ENCODE measurements at regions not wholly inside any gene's neighbourhood (a gene's known extent, or its start where the extent isn't known, plus 50 kb on each side); places are given as distances from the start of the nearest gene placed in this dataset.

DNA sequence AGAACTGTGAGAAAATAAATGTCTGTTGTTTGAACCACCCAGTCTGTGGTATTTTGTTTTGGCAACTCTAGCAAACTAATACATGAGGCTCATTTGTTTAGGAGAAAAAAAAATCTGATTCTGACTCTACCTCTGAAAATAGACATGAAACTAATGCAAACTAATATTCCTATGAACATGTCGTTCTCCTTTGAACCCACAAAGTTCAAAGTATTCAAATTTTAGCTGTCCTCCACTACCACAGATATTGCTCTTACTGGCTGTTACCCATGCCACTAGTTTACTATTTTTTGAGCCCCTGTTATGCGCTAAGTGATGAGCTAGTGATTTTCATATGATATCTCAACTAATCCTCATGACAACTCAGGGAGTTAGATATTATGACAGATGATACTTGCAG lies 58.8 kb upstream of the ZNF804B start:
- DNase-seq (ENCODE audit: low read depth): no peak

GRCh38 chr7:88694207-88694606 lies 65.3 kb upstream of the ZNF804B start:
- no peak for DNase-seq (ENCODE audit: low read depth)

DNA sequence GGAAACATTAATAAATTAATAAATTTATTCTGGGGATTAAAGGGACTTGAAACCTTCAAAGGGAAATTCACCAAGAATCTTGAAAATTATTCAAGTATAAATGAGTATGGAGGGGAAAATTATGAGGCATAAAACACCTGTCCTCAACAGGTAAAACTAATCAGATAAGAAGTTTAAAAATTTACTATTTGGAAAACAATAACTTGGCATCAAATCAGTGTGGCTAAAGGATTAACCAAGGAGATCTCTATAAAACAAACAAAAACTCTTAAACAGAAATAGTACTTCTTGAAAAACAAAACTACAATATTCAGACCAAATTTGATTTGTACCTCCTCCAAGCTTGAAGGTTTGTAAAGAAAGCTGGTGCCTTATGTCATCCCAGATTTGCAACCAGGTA lies 66.4 kb upstream of the ZNF804B start:
- DNase-seq (ENCODE audit: low read depth): no peak

GRCh38 chr7:88692493-88692892 lies 67.0 kb upstream of the ZNF804B start:
- no peak for DNase-seq (ENCODE audit: low read depth)

DNA sequence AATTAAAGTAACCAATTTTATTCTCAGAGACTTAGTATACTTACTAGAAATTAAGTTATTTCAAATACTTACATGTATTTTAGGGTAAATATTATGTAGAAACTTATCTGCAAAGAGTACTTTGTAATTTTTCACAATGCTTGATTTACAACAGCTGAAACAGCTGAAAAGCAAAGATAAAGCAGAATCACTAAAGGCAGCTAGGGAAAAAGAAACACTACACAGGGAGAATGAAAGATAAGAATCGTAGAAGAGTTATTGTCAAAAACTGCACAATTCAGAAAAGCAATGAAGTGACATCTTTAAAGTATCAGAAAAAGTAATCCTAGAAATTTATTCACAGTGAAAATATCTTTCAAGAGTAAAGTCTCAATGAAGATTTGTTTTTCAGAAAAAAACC lies 69.7 kb upstream of the ZNF804B start:
- DNase-seq (ENCODE audit: low read depth): no peak

GRCh38 chr7:88688222-88688621 lies 71.3 kb upstream of the ZNF804B start:
- no peak for DNase-seq (ENCODE audit: low read depth)

GRCh38 chr7:88686468-88687229 lies 72.9 kb upstream of the ZNF804B start:
- DNase-seq (ENCODE audit: low read depth): no peak

DNA sequence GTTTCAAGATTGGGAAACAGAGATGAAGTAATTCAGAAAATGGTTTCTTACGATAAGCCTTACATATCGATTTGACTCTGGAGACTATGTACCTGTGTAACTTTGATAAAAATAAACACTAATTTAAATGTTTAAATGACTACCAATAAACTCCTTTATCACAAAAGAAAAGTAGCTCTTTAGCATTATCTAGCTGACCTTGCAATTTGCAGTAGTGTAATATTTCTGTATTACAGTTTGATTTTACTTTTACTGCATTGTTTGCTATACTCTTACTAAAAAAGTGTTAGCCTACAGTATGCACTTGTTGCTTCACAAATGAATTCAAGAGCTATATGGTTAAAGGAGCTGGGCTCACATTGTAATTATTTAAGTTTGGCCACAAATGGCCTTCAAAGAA lies 77.8 kb upstream of the ZNF804B start:
- no peak for DNase-seq (ENCODE audit: low read depth)

- DNase-seq (ENCODE audit: low read depth): no peak
Observed at GRCh38 chr7:88670536-88670935, 89.0 kb upstream of the ZNF804B start.

- no peak for DNase-seq (ENCODE audit: low read depth)
Observed at GRCh38 chr7:88669913-88670312, 89.6 kb upstream of the ZNF804B start.

GRCh38 chr7:88668591-88668990 lies 90.9 kb upstream of the ZNF804B start:
- DNase-seq (ENCODE audit: low read depth): no peak

DNA sequence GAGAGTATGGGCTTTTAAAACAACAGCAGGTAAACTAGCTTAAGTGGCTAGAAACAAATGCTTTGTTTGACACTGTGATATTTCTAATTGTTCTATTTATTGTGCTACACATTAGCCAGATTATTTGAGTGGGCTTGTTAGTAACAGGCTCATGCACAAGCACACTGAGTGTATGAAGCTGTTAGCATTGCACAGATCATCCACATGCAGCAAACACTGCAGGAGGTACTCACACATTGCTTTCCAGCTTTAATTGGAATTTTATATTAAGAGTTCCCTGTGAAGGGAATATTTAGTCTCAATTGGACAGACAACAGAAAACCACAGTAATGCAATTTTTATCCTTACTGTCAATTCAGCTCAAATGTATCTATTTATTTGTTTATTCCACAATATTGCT lies 92.9 kb upstream of the ZNF804B start:
- DNase-seq (ENCODE audit: low read depth): no peak

DNA sequence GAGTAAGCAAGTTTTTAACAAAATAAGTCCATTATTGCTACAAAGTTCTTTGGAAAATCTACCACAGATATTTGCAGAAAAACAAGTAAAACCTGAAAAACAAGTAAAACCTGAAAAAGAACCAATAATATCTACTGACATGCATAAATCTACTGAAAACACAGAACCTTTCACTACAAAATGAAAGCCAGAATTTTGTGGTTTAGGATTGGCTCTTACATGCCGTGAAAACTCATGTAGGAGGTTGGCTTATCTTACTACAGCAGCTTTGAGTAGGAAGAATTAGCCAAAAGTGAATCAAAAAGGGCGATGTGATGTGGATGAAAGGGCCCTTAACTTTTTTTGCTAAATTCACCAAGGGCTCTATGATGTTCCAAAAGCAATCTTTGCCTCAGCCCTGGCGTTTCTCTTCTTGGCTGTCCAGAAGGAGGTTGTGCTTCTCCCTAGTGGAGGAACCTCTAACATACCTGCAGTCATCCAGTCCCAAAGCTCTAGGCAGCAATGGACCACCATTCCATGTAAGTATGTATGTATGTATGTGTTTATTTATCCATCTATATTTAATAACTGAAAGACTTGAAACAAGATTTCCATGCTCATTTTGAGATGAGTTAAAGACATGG lies 93.5 kb upstream of the ZNF804B start:
- no peak for DNase-seq (ENCODE audit: low read depth)

GRCh38 chr7:88664630-88665233 lies 94.8 kb upstream of the ZNF804B start:
- DNase-seq (ENCODE audit: low read depth): peak; percentile 13

DNA sequence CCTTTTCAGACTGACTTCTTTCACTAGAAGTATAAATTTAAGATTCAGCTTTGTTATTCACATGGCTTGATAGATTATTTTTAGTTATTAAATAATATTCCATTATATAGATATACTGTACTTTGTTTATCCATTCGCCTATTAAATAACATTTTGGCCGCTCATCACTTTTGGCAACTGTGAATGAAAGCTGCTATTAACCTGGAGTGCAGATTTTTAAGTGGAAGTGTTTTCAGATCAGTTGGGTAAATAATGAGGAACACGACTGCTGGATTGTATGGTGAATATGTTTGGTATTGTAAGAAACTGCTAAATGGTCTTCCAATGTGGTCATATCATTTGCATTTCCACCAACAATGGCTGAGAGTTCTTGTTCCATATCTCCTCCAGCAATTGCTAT lies 97.6 kb upstream of the ZNF804B start:
- no peak for DNase-seq (ENCODE audit: low read depth)

- no peak for DNase-seq (ENCODE audit: low read depth)
Observed at GRCh38 chr7:88647825-88648224, 111.7 kb upstream of the ZNF804B start.

GRCh38 chr7:88638583-88638982 lies 120.9 kb upstream of the ZNF804B start:
- DNase-seq (ENCODE audit: low read depth): no peak

DNA sequence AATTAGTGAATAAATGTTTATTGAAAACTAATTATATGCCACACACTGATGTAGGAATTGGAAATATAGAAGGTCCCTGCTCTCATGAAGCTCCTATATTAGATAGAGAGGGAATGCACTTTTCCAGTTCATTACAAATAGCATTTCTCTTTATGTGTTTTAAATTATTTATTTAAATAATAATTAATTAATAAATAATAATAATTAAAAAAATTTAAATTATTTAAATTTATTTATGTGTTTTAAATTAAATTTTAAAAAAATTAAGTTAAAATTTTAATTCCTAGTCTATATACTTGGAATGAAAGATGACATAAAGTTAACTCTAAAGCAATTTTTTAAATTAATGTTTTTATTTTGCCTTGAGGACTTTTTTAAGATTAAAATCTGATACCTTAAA lies 121.7 kb upstream of the ZNF804B start:
- no peak for DNase-seq (ENCODE audit: low read depth)

DNA sequence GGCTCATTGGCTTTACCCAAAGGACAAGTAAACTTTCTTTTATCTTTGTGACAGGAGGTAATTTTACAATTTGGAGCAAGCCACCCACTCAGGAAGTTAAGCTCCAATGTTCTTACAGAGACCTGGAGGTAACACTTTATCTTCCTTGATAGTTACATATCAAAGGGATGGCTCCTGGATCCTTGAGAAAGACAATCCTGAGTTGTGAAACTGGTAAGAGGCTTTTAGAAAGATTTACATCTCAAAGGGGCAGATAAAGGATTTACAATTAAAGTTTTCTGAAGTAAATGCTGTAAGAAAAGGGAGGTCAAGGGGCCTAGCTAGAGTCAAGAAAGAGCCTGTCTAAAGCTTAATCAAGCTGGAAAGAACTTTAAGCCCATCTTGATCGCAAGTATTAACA lies 124.4 kb upstream of the ZNF804B start:
- no peak for DNase-seq (ENCODE audit: low read depth)

- no peak for DNase-seq (ENCODE audit: low read depth)
Observed at GRCh38 chr7:88629559-88629958, 129.9 kb upstream of the ZNF804B start.

DNA sequence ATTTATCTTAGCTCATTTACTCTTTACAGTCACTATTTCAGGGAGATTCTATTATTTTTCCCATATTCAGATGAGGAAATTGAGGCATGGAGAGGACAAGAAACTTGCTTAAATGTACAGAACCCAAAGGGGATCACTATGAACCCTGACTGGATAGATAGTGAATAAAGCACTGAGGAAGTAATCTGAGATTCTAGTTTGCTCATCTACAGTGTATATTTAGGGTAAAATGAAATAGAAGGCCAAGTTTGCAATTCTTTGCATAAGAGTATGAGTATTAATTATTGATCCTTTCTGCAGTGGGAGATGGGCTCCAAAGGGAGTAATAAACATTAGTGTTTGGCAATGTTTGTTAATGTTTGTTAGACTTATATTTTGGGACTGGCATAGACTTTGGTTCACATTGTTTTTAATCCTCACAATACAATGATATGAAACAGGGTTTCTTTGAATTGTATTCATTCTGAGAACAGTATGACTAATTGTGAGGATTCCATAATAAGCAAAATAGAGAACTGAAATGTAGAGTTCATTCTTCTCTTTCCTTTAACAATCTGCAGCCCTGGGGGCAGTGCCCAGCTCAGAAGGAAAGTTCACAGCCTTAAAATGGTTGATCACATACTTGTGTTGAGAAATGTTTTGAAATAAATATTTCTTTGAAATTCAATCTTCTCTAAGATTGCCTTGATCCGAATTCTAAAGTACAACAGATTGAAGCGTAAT lies 131.0 kb upstream of the ZNF804B start:
- no peak for DNase-seq (ENCODE audit: low read depth)

GRCh38 chr7:88617185-88617584 lies 142.3 kb upstream of the ZNF804B start:
- DNase-seq (ENCODE audit: low read depth): no peak

DNA sequence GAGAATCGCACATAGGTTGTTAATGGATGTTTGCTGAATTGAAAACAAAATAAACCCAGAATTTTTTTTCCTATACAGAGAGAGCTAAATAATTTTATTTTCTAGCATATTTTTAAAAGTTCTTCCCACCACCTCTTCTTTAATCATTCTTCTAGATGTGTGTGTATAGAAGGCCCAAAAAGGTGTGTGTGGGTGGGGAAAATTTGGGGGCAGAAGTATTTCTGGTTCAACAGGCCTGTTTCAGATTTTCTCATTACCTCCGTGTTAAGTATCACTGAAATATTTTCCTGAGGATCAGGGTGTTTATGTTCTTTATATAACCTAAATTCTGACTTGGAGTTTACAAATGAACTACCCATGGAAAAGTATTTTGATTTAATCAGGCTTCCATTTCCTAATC lies 144.2 kb upstream of the ZNF804B start:
- DNase-seq (ENCODE audit: low read depth): no peak
